ENCODE measurements at regions not wholly inside any gene's neighbourhood (a gene's known extent, or its start where the extent isn't known, plus 50 kb on each side); places are given as distances from the start of the nearest gene placed in this dataset.

GRCh38 chr6:140068801-140069200 lies 694.4 kb upstream of the CITED2 start:
- Histone ChIP-seq H3K4me3 (no peak overlapping the region), H3K4me1 (replicated peaks in 1 of 2) (peaks cover 15 to 28% of the 10 kb centered on the region in 2 donors), H3K27ac (no peak overlapping the region), H3K36me3 (replicated peaks in 1 of 2) (no peaks in the 10 kb centered on the region), H3K9me3 (replicated peaks in 1 of 3) (no peaks in the 10 kb centered on the region), H3K27me3 (no peaks in the 10 kb centered on the region)
- intact Hi-C loops (cut with DNase I), result no loop called here
- no peak for DNase-seq
- WGBS, 4 donors, result 83 to 86% (median 85%) methylated on average over 3 of the region's 3 CpGs
- TF ChIP-seq CTCF (IDR thresholded peaks at IDR 0.05) (no peak), POLR2A (IDR thresholded peaks at IDR 0.05) (no peak)

GRCh38 chr6:140064366-140064765 lies 689.9 kb upstream of the CITED2 start:
- intact Hi-C loops (cut with DNase I), result no loop called here
- no peak for DNase-seq
- no peak overlapping the region for H3K4me3 ChIP-seq
- H3K4me1 ChIP-seq (replicated peaks in 1 of 2), result peaks cover 8 to 27% of the 10 kb centered on the region in 2 donors
- no peaks in the 10 kb centered on the region for H3K36me3 ChIP-seq (replicated peaks in 1 of 2)
- no peak overlapping the region for H3K27ac ChIP-seq
- no peaks in the 10 kb centered on the region for H3K9me3 ChIP-seq (replicated peaks in 1 of 3)
- WGBS, 4 donors, result 90 to 92% (median 91%) methylated on average over 7 of the region's 7 CpGs
- H3K27me3 ChIP-seq, result no peaks in the 10 kb centered on the region
- TF ChIP-seq POLR2A (IDR thresholded peaks at IDR 0.05) (no peak), CTCF (IDR thresholded peaks at IDR 0.05) (no peak)

GRCh38 chr6:140063021-140063399 lies 688.6 kb upstream of the CITED2 start:
- DNase-seq, result no peak
- H3K27ac ChIP-seq, result peak overlapping the region in 2 of 5 donors; percentile 55 to 69
- H3K9me3 ChIP-seq (replicated peaks in 1 of 3), result no peaks in the 10 kb centered on the region
- no peaks in the 10 kb centered on the region for H3K36me3 ChIP-seq (replicated peaks in 1 of 2)
- H3K4me1 ChIP-seq (replicated peaks in 1 of 2), result peaks cover 8 to 27% of the 10 kb centered on the region in 2 donors
- H3K4me3 ChIP-seq, result no peak overlapping the region
- intact Hi-C loops (cut with DNase I), result no loop called here
- no peaks in the 10 kb centered on the region for H3K27me3 ChIP-seq
- TF ChIP-seq CTCF (IDR thresholded peaks at IDR 0.05), result no peak
- no peak for TF ChIP-seq POLR2A (IDR thresholded peaks at IDR 0.05)

- 35 to 46% (median 42%) methylated on average over 3 of the region's 3 CpGs for WGBS, 4 donors
- Histone ChIP-seq H3K9me3 (replicated peaks in 1 of 3) (no peaks in the 10 kb centered on the region), H3K27ac (peak overlapping the region in 2 of 5 donors; percentile 55 to 69), H3K36me3 (replicated peaks in 1 of 2) (no peaks in the 10 kb centered on the region), H3K4me1 (replicated peaks in 1 of 2) (peaks cover 8 to 27% of the 10 kb centered on the region in 2 donors), H3K27me3 (no peaks in the 10 kb centered on the region), H3K4me3 (no peak overlapping the region)
- intact Hi-C loops (cut with DNase I), result no loop called here
- DNase-seq, result peak; percentile 45 to 82 (median 69)
- TF ChIP-seq POLR2A (IDR thresholded peaks at IDR 0.05), result no peak
- TF ChIP-seq CTCF (IDR thresholded peaks at IDR 0.05), result no peak
These were observed 687.9 kb upstream of the CITED2 start for GRCh38 chr6:140062043-140063020.
